NCI-H524 treated with DMSO at 0.1 percent for 48 hours (cell line): ENCODE measurements at regions not wholly inside any gene's neighbourhood (a gene's known extent, or its start where the extent isn't known, plus 50 kb on each side); places are given as distances from the start of the nearest gene placed in this dataset.

Experiments used
- DNase-seq: peaks from one replicate; lab custom pipeline; 2025; lab: John Stamatoyannopoulos, UW

GRCh38 chr17:77771587-77771986 is 186.9 kb upstream of the TNRC6C start:
- no peak for DNase-seq

- DNase-seq: no peak
Measured at GRCh38 chr17:77771998-77772397, 186.5 kb upstream of the TNRC6C start.

GRCh38 chr17:77772461-77772897 is 186.0 kb upstream of the TNRC6C start:
- no peak for DNase-seq

- no peak for DNase-seq
Measured at GRCh38 chr17:77772899-77773358, 185.6 kb upstream of the TNRC6C start.

GRCh38 chr17:77774182-77774581 is 184.3 kb upstream of the TNRC6C start:
- DNase-seq: no peak

- peak; percentile 98 for DNase-seq
Measured at GRCh38 chr17:77778636-77779489, 179.6 kb upstream of the TNRC6C start.

- DNase-seq: no peak
Measured at GRCh38 chr17:77779711-77780539, 178.6 kb upstream of the TNRC6C start.

GRCh38 chr17:77781536-77781935 is 177.0 kb upstream of the TNRC6C start:
- DNase-seq: no peak

GRCh38 chr17:77782201-77782600 is 176.3 kb upstream of the TNRC6C start:
- no peak for DNase-seq

- no peak for DNase-seq
Measured at GRCh38 chr17:77782611-77783010, 175.9 kb upstream of the TNRC6C start.

- no peak for DNase-seq
Measured at GRCh38 chr17:77783991-77784820, 174.3 kb upstream of the TNRC6C start.

GRCh38 chr17:77785312-77785905 is 173.1 kb upstream of the TNRC6C start:
- DNase-seq: no peak

- DNase-seq: no peak
Measured at GRCh38 chr17:77786090-77786489, 172.4 kb upstream of the TNRC6C start.

- DNase-seq: no peak
Measured at GRCh38 chr17:77786740-77787505, 171.6 kb upstream of the TNRC6C start.

GRCh38 chr17:77790143-77790829 is 168.2 kb upstream of the TNRC6C start:
- no peak for DNase-seq

GRCh38 chr17:77792626-77793025 is 165.9 kb upstream of the TNRC6C start:
- no peak for DNase-seq

- no peak for DNase-seq
Measured at GRCh38 chr17:77793146-77793970, 165.1 kb upstream of the TNRC6C start.

GRCh38 chr17:77793971-77794235 is 164.6 kb upstream of the TNRC6C start:
- no peak for DNase-seq

GRCh38 chr17:77794846-77795245 is 163.7 kb upstream of the TNRC6C start:
- no peak for DNase-seq

GRCh38 chr17:77795685-77796084 is 162.8 kb upstream of the TNRC6C start:
- no peak for DNase-seq
